ENCODE measurements at regions not wholly inside any gene's neighbourhood (a gene's known extent, or its start where the extent isn't known, plus 50 kb on each side); places are given as distances from the start of the nearest gene placed in this dataset.

DNA sequence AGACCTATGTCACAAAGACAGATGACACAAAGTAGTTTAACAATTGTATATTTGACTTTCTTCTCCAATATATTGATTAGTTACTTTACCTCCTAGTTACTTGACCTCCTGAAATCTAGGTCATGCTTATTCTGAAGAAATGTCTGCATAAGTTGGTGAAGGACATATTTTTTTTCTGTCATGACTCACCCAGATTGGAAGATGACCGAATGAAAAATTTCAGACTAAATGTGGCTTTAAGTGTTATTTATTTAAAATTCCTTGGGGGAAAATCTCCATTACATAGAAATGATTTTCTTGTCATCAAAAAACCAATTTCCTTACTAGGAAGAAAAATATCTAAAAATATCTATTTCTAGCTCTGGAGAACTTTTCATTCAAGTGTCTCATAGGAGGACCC lies 217.1 kb downstream of the POSTN start:
- H3K4me1 Mint-ChIP-seq, result no peaks in the 10 kb centered on the region
- peaks cover 0 to 4% of the 10 kb centered on the region in 2 donors for H3K9me3 Mint-ChIP-seq
- no peaks in the 10 kb centered on the region for H3K36me3 Mint-ChIP-seq
- ATAC-seq (replicated peaks) (no peak), DNase-seq (no peak)
- no peaks in the 10 kb centered on the region for H3K27me3 Mint-ChIP-seq
- H3K4me3 Mint-ChIP-seq, result no peak overlapping the region
- H3K27ac Mint-ChIP-seq, result no peak overlapping the region

DNA sequence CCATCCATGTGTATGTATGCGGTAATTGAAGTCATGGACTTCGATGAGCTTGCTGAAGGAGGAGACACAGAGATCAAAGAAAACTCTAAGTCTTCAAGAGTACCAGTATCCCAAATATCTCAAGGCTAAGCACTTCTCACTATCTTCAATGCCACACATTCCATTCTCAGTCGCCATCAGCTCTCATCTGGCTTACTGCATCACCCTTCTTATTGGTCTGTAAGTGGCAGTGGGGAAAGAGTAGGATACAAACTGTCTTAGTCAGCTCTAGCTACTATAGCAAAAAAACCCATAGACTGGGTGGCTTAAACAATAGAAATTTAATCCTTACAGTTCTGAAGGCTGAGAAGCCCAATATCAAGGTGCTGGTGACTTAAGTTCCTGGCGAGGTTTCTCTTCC lies 218.7 kb downstream of the POSTN start:
- Mint-ChIP-seq H3K36me3 (no peaks in the 10 kb centered on the region), H3K27me3 (no peaks in the 10 kb centered on the region), H3K4me1 (no peaks in the 10 kb centered on the region), H3K9me3 (peaks cover 0 to 2% of the 10 kb centered on the region in 2 donors), H3K4me3 (no peak overlapping the region), H3K27ac (no peak overlapping the region)
- DNase-seq, result no peak
- ATAC-seq (replicated peaks), result no peak

DNA sequence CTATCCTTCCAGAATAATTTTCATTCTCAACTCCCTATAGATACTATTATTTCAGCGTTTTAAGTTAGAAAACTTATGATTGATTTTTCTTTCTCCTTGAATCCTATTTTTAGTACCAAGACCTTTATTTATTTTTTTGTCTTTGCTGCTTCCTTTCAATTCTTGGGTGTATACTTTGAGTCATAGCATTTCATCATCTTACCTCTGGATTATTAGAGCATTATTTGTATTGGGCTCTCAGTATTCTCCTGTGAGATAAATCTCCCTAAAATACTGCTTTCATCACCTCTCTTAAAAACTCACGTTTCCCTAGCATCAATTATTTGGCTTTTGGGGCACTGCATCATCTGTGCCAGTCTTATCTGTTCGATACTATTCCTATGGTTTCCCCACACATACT lies 222.8 kb downstream of the POSTN start:
- Mint-ChIP-seq H3K4me3 (no peak overlapping the region), H3K27ac (no peak overlapping the region), H3K36me3 (no peaks in the 10 kb centered on the region), H3K27me3 (no peaks in the 10 kb centered on the region), H3K4me1 (no peaks in the 10 kb centered on the region), H3K9me3 (peaks cover 0 to 2% of the 10 kb centered on the region in 2 donors)
- ATAC-seq (replicated peaks), result no peak
- DNase-seq, result no peak

DNA sequence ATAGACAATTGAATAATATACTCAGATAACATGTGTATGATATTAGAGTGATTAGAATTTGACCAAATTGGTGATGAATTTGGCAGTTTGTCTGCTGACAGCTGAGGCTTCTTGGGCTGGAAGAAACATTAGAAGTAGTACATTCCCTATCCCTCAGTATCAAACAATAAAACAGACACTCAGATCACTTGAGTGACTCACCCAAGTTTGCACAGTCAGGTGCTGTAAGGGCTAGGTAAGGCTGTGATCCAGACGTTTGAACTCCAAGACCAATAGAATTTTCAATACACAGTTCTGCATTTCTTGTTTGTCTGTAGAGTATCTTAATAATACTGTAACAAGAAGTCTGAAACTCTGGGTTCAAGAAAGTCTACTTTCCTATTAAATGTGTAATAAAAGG lies 223.5 kb downstream of the POSTN start:
- H3K9me3 Mint-ChIP-seq, result no peaks in the 10 kb centered on the region
- no peaks in the 10 kb centered on the region for H3K36me3 Mint-ChIP-seq
- no peak for ATAC-seq (replicated peaks)
- no peaks in the 10 kb centered on the region for H3K27me3 Mint-ChIP-seq
- no peak overlapping the region for H3K4me3 Mint-ChIP-seq
- no peak overlapping the region for H3K27ac Mint-ChIP-seq
- DNase-seq, result no peak
- H3K4me1 Mint-ChIP-seq, result no peaks in the 10 kb centered on the region

DNA sequence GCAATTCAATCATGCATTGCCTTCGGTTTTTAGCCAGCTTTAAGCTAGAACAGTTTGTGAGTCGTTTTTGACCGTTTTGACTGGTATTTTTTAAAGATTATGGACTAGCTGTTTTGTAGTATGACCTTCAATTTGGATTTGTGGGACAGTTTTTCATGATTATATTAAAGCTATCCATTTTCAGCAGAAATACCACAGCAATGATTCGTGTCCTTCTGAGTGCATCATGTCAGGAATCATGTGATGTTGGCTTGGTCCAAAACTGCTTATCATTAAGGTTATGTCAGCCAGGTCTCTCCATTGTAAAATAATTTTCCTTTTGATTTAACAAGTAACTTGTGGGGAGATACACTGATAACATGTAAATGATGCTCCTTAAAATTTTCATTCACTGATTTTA lies 229.0 kb downstream of the POSTN start:
- Mint-ChIP-seq H3K4me3 (no peak overlapping the region), H3K9me3 (no peaks in the 10 kb centered on the region), H3K27ac (no peak overlapping the region), H3K36me3 (no peaks in the 10 kb centered on the region), H3K27me3 (no peaks in the 10 kb centered on the region), H3K4me1 (no peaks in the 10 kb centered on the region)
- no peak for ATAC-seq (replicated peaks)
- DNase-seq, result no peak

DNA sequence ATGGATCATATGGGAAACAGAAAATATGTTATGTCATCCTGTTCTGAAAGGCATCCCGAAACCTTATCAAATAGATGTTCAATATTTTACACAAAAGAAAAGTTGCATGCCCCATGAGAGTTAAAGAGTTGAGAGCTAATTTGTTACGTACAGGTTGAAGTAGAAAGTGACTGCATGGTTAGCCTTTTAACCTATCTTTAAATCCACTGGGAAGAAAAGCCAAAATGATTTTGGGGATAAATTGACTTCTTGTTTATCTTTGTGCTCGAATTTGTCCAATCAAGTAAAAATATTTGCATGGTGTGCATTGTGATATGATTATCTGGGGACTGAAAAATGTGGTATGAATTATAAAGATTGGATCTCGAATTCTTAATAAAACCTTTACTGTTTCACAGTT lies 230.1 kb downstream of the POSTN start:
- Mint-ChIP-seq H3K27me3 (no peaks in the 10 kb centered on the region), H3K4me3 (no peak overlapping the region), H3K9me3 (peaks cover 0 to under 1% of the 10 kb centered on the region in 2 donors), H3K36me3 (no peaks in the 10 kb centered on the region), H3K27ac (no peak overlapping the region), H3K4me1 (no peaks in the 10 kb centered on the region)
- ATAC-seq (replicated peaks) (no peak), DNase-seq (no peak)

DNA sequence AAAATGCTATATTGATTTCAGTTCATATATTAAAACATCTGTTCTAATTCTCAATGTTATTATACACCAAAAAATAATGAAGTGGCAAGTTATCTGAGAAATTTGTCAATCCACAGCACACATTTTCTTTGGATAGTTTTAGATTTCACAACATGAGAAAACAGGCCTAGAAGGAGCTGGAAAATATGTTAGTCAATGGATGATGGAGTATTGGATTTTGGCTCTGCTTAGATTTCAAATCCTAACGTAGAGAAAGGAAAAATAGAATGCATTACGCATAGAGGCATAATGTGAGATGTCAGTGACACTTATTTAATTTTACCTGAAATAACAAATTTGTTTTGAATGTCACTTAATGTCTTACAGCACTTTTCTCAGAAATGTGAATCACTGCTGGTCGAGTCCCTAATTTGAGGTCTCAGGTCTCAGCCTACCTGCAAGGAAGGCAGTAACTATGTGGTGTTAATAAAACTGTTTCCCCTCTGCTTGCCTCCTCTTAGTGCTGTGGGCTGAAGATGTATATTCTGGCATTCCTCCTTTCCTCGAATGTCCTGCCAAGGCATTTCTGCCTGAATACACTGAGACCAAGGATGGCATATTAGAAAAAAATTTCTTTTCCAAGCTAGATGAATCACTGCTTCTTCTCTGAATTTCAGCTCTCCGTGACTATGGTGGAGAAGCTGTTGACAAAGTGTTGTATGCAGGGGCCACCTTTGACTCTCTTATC lies 232.4 kb downstream of the POSTN start:
- Mint-ChIP-seq H3K27me3 (no peaks in the 10 kb centered on the region), H3K9me3 (peaks cover 0 to 4% of the 10 kb centered on the region in 2 donors), H3K36me3 (no peaks in the 10 kb centered on the region), H3K4me3 (no peak overlapping the region), H3K4me1 (no peaks in the 10 kb centered on the region), H3K27ac (no peak overlapping the region)
- no peak for ATAC-seq (replicated peaks)
- DNase-seq, result no peak

DNA sequence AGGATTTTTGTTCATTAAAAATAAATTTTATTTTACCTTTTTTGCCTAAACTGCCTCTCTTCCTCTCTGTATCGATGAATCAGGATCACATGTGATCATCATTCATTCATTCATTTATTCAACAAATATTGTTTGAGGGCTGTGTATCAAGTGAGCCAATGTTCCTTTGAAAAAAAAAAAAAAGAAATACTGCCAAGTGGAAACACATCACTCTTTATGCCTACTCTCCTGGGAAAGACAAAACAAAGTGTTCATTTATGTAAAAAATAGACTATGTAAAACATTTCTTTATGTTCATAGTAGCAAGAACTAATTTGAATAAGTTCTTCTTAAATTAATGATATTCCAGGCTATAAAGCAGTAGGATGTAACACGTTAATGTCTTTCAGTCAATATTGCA lies 233.1 kb downstream of the POSTN start:
- H3K36me3 Mint-ChIP-seq, result no peaks in the 10 kb centered on the region
- peaks cover 0 to 4% of the 10 kb centered on the region in 2 donors for H3K9me3 Mint-ChIP-seq
- no peaks in the 10 kb centered on the region for H3K27me3 Mint-ChIP-seq
- ATAC-seq (replicated peaks), result no peak
- H3K4me1 Mint-ChIP-seq, result no peaks in the 10 kb centered on the region
- DNase-seq, result no peak
- H3K4me3 Mint-ChIP-seq, result no peak overlapping the region
- no peak overlapping the region for H3K27ac Mint-ChIP-seq

DNA sequence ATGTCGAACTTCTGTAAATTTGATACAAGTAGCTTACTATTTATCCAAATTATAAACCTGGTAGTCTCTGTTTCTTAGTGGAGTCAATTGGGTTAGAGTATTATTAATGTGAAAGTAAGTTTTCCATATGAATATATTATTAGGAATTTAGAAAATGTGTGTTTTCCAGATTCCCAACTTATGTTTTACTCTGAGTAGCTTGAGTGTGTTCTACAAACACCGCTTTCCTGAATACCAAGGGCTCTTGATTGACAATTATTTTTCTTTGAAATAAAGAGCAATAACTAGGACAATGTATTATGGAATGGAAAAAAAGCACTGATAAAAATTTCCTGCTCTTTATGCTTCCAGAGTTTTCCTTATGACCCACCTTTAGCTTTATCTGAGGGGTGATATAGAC lies 233.6 kb downstream of the POSTN start:
- no peak for DNase-seq
- Mint-ChIP-seq H3K36me3 (no peaks in the 10 kb centered on the region), H3K27ac (no peak overlapping the region), H3K4me3 (no peak overlapping the region), H3K9me3 (peaks cover 0 to 4% of the 10 kb centered on the region in 2 donors), H3K27me3 (no peaks in the 10 kb centered on the region), H3K4me1 (no peaks in the 10 kb centered on the region)
- no peak for ATAC-seq (replicated peaks)

DNA sequence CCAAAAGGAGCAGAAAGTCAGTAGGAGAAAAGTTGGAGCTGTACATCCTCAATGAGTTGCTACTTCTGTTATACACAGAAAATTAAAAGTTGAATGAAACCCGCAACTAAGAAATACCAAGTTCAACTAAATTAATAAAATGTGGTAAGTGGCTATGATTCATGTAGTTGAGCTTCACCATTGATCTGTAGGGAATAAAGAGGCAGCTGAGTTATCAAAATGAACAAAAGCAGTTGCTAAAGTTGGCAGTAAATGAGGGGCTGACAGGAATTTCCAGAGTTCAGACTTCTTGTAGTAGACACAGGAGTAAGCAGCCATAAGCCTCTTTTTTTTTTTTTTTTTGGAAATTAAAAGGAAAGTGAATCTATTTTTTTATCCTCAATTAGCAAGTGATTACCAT lies 234.6 kb downstream of the POSTN start:
- no peak overlapping the region for H3K4me3 Mint-ChIP-seq
- no peaks in the 10 kb centered on the region for H3K4me1 Mint-ChIP-seq
- H3K9me3 Mint-ChIP-seq, result peaks cover 0 to 4% of the 10 kb centered on the region in 2 donors
- H3K27me3 Mint-ChIP-seq, result no peaks in the 10 kb centered on the region
- DNase-seq (no peak), ATAC-seq (replicated peaks) (no peak)
- no peaks in the 10 kb centered on the region for H3K36me3 Mint-ChIP-seq
- H3K27ac Mint-ChIP-seq, result no peak overlapping the region

DNA sequence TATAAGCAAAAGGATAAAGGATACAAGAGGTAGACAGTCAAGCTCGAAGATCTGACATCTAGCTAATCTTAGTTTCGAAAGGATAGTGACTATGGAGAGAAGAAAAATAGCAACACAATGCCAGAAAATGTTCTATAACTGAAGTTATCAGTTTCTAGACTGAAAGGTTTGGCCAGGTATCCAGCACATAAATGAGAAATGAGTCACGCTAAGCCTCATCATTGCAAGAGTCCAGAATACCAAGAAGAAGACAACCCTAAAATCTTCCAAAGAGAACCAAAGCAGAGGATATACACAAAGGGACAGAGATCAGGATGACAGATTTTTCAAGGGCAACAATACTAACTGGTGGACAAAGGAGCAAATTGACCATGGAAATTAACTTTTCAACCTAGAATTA lies 237.0 kb downstream of the POSTN start:
- DNase-seq, result no peak
- H3K9me3 Mint-ChIP-seq, result peaks cover 0 to 4% of the 10 kb centered on the region in 2 donors
- no peak for ATAC-seq (replicated peaks)
- no peak overlapping the region for H3K4me3 Mint-ChIP-seq
- H3K27me3 Mint-ChIP-seq, result no peaks in the 10 kb centered on the region
- no peaks in the 10 kb centered on the region for H3K36me3 Mint-ChIP-seq
- H3K4me1 Mint-ChIP-seq, result no peaks in the 10 kb centered on the region
- no peak overlapping the region for H3K27ac Mint-ChIP-seq

DNA sequence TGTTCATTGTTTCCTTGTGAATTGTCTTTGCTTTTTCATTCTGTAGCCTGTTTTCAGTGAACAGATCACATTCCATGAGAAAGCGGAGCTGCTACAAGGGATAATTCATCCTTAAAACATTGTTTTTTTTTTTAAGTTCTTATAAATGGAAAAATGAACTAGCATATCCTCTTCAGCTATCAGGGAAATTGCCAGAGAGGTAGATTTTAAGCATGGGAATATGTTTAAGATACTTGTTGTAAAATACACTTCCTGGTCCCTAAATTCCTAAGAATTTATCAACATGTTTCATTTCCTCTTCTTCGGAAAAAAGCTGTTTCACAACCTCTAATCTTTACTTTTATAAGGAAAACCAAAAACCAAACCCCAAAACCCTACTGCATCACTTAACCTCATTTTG lies 238.0 kb downstream of the POSTN start:
- Mint-ChIP-seq H3K4me1 (no peaks in the 10 kb centered on the region), H3K36me3 (no peaks in the 10 kb centered on the region), H3K27ac (no peak overlapping the region), H3K27me3 (no peaks in the 10 kb centered on the region), H3K4me3 (no peak overlapping the region), H3K9me3 (peaks cover 0 to 4% of the 10 kb centered on the region in 2 donors)
- ATAC-seq (replicated peaks) (no peak), DNase-seq (no peak)

DNA sequence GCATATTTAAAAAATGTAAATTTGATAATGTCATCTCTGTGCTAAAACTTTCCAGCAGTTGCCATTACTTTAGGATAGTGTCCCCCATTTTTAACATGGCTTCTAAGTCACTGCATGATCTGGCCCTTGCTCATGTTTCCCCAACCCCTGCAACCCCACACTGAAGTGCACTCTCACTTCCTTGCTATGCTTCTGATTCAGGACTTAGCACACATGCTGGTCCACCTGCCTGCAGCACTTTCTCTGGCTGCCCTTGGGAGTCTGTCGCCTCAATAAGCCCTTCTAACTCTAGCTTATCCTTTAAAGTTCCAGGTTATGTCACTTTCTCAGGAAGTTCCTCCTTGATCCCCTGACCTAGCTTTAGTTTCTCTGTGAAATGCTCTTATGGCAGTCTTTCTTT lies 241.0 kb downstream of the POSTN start:
- Mint-ChIP-seq H3K27ac (no peak overlapping the region), H3K4me1 (no peaks in the 10 kb centered on the region), H3K9me3 (no peaks in the 10 kb centered on the region), H3K4me3 (no peak overlapping the region), H3K36me3 (no peaks in the 10 kb centered on the region), H3K27me3 (no peaks in the 10 kb centered on the region)
- no peak for DNase-seq
- ATAC-seq (replicated peaks), result no peak

DNA sequence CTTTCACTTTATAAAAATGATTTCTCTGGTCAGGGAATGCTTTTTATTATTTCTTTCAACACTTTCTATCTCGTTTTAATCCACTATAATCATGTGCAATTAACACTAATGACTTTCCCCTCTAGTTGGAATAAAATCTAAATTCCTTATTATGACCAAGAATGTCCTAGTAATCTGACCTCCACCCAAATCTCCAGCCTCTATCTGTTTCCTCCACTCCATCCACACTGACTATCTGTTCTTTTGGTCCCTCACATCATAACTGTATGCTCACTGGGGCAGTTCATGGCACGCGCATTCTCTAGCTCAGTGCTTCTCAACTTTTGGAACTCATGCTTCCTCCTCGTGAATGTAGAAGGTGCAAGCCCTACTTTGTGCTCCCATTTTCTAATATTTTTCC lies 244.7 kb downstream of the POSTN start:
- Mint-ChIP-seq H3K36me3 (no peaks in the 10 kb centered on the region), H3K9me3 (no peaks in the 10 kb centered on the region), H3K4me1 (no peaks in the 10 kb centered on the region), H3K4me3 (no peak overlapping the region), H3K27me3 (no peaks in the 10 kb centered on the region), H3K27ac (no peak overlapping the region)
- ATAC-seq (replicated peaks) (no peak), DNase-seq (no peak)

DNA sequence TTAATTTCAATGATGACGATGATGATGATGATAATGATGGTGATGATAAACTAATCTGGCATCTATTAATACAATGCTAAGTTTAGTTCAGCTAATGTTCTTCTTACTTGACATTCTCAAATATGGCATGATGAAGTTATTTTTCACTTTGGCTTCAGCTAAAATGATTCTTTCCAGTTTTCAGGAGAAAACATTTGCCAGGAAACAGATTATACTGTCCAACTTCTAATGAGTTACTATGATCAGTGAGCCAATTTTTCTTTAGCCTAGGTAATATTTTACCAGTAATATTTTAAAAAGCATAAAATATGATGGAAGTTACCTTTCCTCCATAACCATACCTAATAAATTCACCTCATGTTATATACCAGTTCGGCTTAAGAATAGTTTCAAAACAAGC lies 245.7 kb upstream of the CSNK1A1L start:
- Mint-ChIP-seq H3K27me3 (no peaks in the 10 kb centered on the region), H3K27ac (no peak overlapping the region), H3K4me3 (no peak overlapping the region), H3K9me3 (peaks cover 0 to 2% of the 10 kb centered on the region in 2 donors), H3K36me3 (no peaks in the 10 kb centered on the region), H3K4me1 (no peaks in the 10 kb centered on the region)
- ATAC-seq (replicated peaks) (no peak), DNase-seq (no peak)

DNA sequence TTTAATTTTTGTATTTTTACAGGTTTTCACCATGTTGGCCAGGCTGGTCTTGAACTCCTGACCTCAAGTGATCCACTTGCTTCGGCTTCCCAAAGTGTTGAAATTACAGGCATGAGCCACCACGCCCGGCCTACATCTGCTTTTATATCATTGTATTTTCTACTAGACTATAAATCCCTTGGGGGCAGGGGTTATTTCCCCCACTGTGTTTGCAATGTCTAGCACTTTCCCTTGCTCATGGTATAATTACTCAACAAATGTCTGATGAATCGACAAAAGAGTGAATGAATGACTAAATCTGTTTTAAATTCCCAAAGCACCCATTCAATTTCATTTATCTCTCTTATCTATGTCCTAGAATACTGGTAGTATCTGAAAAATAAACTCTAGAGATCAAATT lies 244.5 kb upstream of the CSNK1A1L start:
- Mint-ChIP-seq H3K9me3 (peaks cover 0 to 2% of the 10 kb centered on the region in 2 donors), H3K27ac (no peak overlapping the region), H3K36me3 (no peaks in the 10 kb centered on the region), H3K27me3 (no peaks in the 10 kb centered on the region), H3K4me1 (no peaks in the 10 kb centered on the region), H3K4me3 (no peak overlapping the region)
- DNase-seq (no peak), ATAC-seq (replicated peaks) (no peak)
